ENCODE measurements at regions not wholly inside any gene's neighbourhood (a gene's known extent, or its start where the extent isn't known, plus 50 kb on each side); places are given as distances from the start of the nearest gene placed in this dataset.

DNA sequence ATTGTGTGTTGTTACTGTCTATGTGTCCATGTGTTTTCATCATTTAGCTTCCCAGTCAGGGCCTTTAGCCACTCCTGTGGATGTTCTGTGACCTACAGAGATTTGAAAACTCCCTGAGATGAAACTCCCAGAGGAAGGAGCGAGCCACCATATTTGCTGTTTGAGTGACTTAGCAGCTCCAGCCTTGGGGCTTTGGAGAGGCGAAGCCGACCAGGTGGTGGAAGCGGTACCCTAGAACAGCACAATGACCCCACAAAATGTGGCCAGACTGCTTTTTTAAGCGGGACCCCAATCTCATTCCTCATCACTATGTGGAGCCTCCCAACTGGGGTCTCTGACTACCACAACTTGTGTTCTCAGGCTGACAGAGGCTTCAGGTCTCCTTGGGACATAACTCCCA, 323.9 kb upstream of the KCND2 start:
- TF ChIP-seq, protein P1, sequence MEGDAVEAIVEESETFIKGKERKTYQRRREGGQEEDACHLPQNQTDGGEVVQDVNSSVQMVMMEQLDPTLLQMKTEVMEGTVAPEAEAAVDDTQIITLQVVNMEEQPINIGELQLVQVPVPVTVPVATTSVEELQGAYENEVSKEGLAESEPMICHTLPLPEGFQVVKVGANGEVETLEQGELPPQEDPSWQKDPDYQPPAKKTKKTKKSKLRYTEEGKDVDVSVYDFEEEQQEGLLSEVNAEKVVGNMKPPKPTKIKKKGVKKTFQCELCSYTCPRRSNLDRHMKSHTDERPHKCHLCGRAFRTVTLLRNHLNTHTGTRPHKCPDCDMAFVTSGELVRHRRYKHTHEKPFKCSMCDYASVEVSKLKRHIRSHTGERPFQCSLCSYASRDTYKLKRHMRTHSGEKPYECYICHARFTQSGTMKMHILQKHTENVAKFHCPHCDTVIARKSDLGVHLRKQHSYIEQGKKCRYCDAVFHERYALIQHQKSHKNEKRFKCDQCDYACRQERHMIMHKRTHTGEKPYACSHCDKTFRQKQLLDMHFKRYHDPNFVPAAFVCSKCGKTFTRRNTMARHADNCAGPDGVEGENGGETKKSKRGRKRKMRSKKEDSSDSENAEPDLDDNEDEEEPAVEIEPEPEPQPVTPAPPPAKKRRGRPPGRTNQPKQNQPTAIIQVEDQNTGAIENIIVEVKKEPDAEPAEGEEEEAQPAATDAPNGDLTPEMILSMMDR (IDR thresholded peaks at IDR 0.05; ENCODE audit: insufficient read depth, low read length, poor library complexity, severe bottlenecking), result no peak
- TF ChIP-seq EZH2phosphoT487 (conservative IDR thresholded peaks at IDR 0.05; ENCODE audit: low read length), result no peak
